Activated T-cell treated with anti-CD3 and anti-CD28 coated beads, Interleukin-2, amount 50 U/mL, for 4 hours (primary cell): ENCODE measurements at regions not wholly inside any gene's neighbourhood (a gene's known extent, or its start where the extent isn't known, plus 50 kb on each side); places are given as distances from the start of the nearest gene placed in this dataset.

ENCODE experiments used
- ATAC-seq, 2 donors: fragments of 200-7000 bp; cut with Tn5 transposase; one replicate each; pipeline ENCODE4 v1.10.0; 2021
- DNase-seq: peaks from one replicate; pipeline ENCODE4 v3.0.0-alpha.2; 2020
- H3K27me3 Mint-ChIP-seq: one replicate; pipeline ENCODE4 v1.8.0; 2021; ENCODE audit warnings: low read depth, mixed read lengths
- H3K36me3 Mint-ChIP-seq: one replicate; pipeline ENCODE4 v1.8.0; 2022; ENCODE audit warnings: mixed read lengths; ENCODE audit not compliant: insufficient read depth
- H3K4me1 Mint-ChIP-seq: one replicate; pipeline ENCODE4 v1.8.0; 2021; ENCODE audit warnings: low read depth, mixed read lengths
- H3K4me3 Mint-ChIP-seq: one replicate; pipeline ENCODE4 v1.8.0; 2021; ENCODE audit warnings: mild to moderate bottlenecking, moderate library complexity, mixed read lengths
- H3K9me3 Mint-ChIP-seq: one replicate; pipeline ENCODE4 v1.8.0; 2021; ENCODE audit warnings: mixed read lengths

DNA sequence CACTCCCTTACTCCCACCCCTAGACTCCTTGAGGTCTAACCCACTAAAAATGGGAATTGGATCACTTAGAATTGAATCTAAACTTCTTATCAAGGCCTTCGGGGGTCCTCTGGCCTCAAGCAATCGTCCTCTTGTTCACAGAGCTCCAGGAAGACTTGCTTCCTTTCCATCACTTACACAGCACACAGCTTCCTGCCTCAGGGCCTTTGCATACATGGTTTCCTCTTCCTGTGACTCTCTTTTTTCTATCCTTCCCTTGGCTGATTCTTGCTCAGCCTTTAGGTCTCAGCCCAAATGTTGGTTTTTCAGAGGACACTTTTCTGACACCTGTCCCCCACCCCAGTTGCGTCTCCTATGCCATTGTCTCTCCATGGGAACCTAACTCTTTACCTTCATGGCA is 50.0 kb upstream of the ALDH1B1 start:
- no peak for ATAC-seq
- Mint-ChIP-seq H3K9me3 (no peaks in the 10 kb centered on the region), H3K27me3 (peaks cover 3% of the 10 kb centered on the region), H3K4me1 (no peaks in the 10 kb centered on the region), H3K4me3 (no peak overlapping the region), H3K36me3 (no peaks in the 10 kb centered on the region)
- no peak for DNase-seq

DNA sequence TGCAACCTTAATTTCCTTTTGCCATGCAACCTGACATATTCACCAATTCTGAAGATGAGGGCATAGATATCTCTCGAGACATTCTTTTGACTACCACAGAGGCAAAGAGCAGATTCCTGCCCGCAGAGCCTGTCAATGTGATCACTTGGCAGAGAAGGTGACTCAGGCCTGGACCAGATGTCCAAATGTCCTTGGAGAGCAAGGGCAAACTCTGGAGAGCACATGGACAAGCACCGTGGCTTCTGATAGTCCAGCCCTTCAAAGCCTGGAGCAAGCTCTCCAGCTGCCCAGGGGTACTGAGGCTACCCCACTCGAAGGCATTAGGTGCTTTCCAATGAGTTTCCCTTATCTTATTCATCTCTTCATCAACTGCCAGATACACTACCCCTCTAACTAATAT is 50.4 kb upstream of the ALDH1B1 start:
- Mint-ChIP-seq H3K36me3 (no peaks in the 10 kb centered on the region), H3K4me3 (no peak overlapping the region), H3K4me1 (no peaks in the 10 kb centered on the region), H3K9me3 (no peaks in the 10 kb centered on the region), H3K27me3 (peaks cover 2% of the 10 kb centered on the region)
- no peak for ATAC-seq
- DNase-seq = no peak

DNA sequence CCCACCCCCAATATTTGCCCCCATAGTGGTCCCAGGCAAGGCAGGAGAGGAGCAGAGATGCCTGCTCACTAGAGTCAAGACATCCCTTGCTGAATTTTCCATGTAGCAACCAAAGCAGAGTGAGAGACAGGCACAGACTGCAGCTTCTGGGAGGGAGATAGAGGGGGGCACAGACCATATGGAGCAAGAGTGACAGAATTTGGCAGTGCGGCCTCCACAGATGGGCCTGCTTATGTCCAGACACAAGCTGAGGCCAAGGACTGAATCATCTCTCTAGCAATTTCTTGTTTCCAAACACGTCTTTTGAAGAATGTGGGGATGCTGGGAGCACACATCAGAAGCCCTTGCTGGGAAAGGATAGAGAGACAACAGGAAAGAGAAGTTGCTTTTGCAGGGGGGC is 53.0 kb upstream of the ALDH1B1 start:
- no peak for ATAC-seq
- Mint-ChIP-seq H3K27me3 (peaks cover 5% of the 10 kb centered on the region), H3K4me1 (no peaks in the 10 kb centered on the region), H3K36me3 (no peaks in the 10 kb centered on the region), H3K4me3 (no peak overlapping the region), H3K9me3 (no peaks in the 10 kb centered on the region)
- DNase-seq = no peak

DNA sequence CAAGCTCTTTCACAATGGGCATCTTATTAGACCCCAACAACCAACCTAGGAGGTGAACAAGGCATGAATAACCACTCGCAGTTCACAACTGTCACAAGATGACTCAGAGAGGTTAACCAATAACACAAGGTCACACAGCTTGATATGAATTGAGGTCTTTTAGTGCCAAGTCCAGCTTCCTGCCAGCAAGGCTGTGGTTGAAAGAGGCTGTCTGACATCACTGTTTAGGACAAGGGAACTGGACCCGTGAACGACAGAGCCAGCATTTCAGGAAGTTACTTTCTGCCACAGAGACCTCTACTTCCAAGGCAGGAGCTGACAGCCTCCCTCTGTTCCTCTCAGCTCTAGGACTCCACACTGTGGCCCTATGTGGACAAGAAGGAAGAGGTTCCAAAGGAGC is 53.4 kb upstream of the ALDH1B1 start:
- ATAC-seq = peak in 1 of 2 donors; percentile 48

DNA sequence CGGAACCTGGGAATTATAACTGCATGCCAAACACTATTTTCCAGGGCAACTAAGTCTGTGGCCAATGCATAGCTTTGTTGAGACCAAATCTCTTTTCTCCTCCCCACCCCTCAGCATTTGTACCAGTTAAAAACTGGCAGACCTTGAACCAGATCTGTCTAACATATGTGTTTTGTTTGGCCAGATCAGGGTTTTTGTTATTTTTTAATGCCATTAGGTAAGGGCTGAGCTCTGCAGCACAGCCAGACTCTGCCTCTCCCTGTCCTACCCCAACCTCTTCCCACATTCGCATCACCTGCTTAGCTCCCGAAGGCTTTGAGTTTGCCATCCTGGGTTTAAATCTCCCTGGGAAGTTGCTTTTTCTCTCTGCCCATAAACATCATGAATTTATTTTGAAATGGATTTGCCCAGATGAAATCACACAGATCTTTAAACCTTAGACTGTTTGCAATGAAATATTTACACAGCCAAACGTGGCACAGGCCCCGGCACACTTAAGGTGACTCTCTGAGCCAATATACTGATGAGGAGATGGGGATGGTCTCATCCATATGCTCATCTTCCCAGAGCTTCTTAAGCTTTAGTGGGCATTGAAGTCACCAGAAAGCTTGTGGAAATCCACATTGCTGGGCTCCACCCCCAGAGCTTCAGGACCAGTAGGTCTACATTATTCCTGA is 54.0 kb upstream of the ALDH1B1 start:
- no peak for DNase-seq
- peaks cover 5% of the 10 kb centered on the region for H3K27me3 Mint-ChIP-seq
- ATAC-seq = no peak
- no peak overlapping the region for H3K4me3 Mint-ChIP-seq
- no peaks in the 10 kb centered on the region for H3K4me1 Mint-ChIP-seq
- no peaks in the 10 kb centered on the region for H3K9me3 Mint-ChIP-seq
- H3K36me3 Mint-ChIP-seq = no peaks in the 10 kb centered on the region

More for the DNA sequence above, 53.4 kb upstream of the ALDH1B1 start:
- DNase-seq = no peak
- H3K4me3 Mint-ChIP-seq = no peak overlapping the region
- no peaks in the 10 kb centered on the region for H3K36me3 Mint-ChIP-seq
- no peaks in the 10 kb centered on the region for H3K4me1 Mint-ChIP-seq
- H3K27me3 Mint-ChIP-seq = peaks cover 5% of the 10 kb centered on the region
- no peaks in the 10 kb centered on the region for H3K9me3 Mint-ChIP-seq

DNA sequence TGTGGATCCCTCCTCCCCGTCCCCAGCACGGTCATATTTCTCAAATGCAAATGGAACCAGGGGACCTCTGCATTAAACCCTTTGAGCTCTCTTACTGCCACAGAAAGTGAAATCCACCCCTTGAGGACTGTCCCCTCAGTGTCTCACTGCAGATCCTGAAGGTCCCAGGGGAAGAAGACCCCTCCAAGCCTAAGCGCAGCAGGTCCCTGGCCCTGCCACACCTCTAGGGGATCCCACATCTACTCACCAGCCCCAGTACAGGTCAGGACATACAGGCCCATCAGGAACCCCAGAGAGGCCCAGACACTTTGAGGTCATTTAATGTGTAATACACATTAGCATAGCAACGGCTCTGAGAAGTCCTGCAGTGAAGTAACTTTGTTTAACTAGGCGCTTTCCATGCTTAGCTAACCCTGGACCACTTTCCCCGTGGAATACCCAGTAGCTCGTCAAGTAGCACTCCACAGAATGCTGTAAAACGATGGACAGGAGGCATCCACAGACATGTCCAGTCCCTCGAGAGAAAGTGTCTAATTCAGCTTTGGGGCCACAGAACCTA is 54.7 kb upstream of the ALDH1B1 start:
- H3K27me3 Mint-ChIP-seq = peaks cover 5% of the 10 kb centered on the region
- DNase-seq (no peak), ATAC-seq (no peak)
- H3K9me3 Mint-ChIP-seq = no peaks in the 10 kb centered on the region
- no peak overlapping the region for H3K4me3 Mint-ChIP-seq
- no peaks in the 10 kb centered on the region for H3K36me3 Mint-ChIP-seq
- H3K4me1 Mint-ChIP-seq = no peaks in the 10 kb centered on the region

DNA sequence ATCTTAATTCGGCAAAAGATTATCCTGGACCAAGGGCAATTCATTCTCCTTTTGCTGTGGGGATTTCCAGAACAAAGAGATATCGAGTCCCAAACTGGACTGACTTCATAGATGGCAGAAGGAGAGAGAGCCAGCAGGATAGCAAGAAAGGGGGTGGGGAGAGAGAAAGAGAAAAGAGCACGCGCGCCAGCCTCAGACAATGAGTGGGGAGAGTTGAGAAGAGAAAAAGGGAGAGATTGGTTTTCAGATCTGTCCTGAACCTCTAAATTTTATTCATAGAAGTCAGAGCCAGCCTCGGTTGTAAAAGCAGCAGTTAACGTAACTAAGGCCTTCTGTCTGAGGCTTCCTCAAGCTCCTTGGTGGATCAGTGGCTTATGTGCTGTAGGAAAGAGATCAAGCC is 55.3 kb upstream of the ALDH1B1 start:
- H3K4me3 Mint-ChIP-seq = no peak overlapping the region
- H3K36me3 Mint-ChIP-seq = no peaks in the 10 kb centered on the region
- H3K9me3 Mint-ChIP-seq = no peaks in the 10 kb centered on the region
- DNase-seq (no peak), ATAC-seq (no peak)
- H3K4me1 Mint-ChIP-seq = no peaks in the 10 kb centered on the region
- H3K27me3 Mint-ChIP-seq = peaks cover 5% of the 10 kb centered on the region

DNA sequence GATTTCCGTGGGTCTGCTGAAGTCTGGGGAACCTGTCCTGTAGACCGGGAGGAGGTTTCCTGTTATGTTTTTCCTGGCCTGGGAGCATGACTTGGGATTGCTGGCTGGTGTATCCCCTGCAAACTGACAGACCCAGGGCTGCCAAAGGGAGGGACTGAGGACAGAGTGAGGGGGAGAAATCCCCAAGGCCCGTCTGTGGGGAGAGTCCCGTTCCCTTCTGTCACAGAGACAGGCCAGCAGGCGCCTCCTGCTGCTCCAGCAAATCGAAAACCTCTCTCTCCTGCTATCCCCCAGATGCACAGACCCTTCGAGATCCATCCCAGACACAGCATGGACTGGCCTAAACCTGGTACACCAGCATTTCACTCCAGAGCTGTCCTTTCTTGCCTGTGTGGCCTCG is 56.2 kb upstream of the ALDH1B1 start:
- no peaks in the 10 kb centered on the region for H3K4me1 Mint-ChIP-seq

DNA sequence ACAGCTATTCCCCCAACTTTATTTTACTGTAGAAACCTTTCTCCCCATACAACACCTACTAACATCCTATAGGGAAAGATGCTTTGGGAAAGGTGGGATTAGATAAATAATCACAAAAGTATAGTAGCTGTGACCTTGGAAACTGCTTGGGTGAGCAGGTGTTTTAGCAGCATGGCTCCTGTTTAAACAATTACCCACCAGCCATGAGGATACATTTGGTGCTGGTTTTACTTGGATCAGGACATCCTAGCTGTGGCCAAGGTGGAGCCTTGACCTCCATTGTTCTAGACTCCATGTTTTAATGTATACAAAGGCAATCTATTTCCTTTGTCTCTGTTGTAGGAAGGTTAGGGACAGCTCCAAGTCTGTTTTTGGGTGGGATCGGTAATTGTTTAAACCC is 56.8 kb upstream of the ALDH1B1 start:
- Mint-ChIP-seq H3K4me3 (no peak overlapping the region), H3K9me3 (no peaks in the 10 kb centered on the region), H3K36me3 (no peaks in the 10 kb centered on the region), H3K4me1 (no peaks in the 10 kb centered on the region), H3K27me3 (peaks cover 5% of the 10 kb centered on the region)
- ATAC-seq (no peak), DNase-seq (no peak)

More for the DNA sequence above, 56.2 kb upstream of the ALDH1B1 start:
- no peak for DNase-seq
- no peaks in the 10 kb centered on the region for H3K36me3 Mint-ChIP-seq
- no peak overlapping the region for H3K4me3 Mint-ChIP-seq
- peaks cover 5% of the 10 kb centered on the region for H3K27me3 Mint-ChIP-seq
- no peak for ATAC-seq
- H3K9me3 Mint-ChIP-seq = no peaks in the 10 kb centered on the region

DNA sequence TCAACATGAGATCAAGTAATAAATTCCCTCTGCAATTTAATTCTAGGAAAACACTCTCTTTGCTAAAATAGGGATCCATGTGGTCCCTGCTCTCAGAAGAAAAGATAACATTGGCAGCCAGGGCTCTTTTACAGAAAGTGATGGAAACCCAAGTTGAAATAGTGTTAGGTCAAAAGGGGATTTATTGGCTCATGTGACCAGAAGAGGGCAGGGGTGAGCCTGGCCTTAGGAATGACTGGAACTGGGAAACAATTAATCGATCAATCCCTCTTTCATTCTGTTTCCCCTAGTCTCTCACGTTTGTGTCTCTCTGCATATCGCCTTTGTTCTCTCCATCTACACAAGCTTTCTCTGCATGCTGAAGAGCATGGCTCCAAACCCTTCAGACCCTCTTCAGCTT is 58.3 kb upstream of the ALDH1B1 start:
- H3K27me3 Mint-ChIP-seq = peaks cover 5% of the 10 kb centered on the region
- H3K4me1 Mint-ChIP-seq = no peaks in the 10 kb centered on the region
- no peak for ATAC-seq
- no peak for DNase-seq
- H3K36me3 Mint-ChIP-seq = no peaks in the 10 kb centered on the region
- no peaks in the 10 kb centered on the region for H3K9me3 Mint-ChIP-seq
- no peak overlapping the region for H3K4me3 Mint-ChIP-seq

DNA sequence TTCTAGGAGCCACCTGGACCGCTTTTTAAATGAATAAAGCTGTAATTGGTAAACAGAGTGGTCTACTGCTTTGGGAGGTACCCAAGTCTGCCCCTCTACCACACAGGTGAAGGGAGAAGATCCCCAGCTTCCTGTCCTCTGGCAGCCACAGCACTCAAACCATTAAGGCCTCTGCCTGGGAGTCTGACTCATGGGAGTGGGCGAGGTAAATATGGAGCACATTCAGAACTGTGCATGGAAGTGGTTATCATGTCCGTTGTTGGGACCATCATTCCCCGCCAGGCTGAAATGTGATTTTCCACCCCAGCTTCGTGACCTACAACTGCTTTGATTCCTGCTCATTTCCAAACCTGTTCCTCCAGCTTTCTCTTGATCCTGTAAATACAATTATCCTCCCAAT is 59.5 kb upstream of the ALDH1B1 start:
- ATAC-seq (no peak), DNase-seq (no peak)
- Mint-ChIP-seq H3K27me3 (peaks cover 5% of the 10 kb centered on the region), H3K4me3 (no peak overlapping the region), H3K4me1 (no peaks in the 10 kb centered on the region), H3K9me3 (no peaks in the 10 kb centered on the region), H3K36me3 (no peaks in the 10 kb centered on the region)

DNA sequence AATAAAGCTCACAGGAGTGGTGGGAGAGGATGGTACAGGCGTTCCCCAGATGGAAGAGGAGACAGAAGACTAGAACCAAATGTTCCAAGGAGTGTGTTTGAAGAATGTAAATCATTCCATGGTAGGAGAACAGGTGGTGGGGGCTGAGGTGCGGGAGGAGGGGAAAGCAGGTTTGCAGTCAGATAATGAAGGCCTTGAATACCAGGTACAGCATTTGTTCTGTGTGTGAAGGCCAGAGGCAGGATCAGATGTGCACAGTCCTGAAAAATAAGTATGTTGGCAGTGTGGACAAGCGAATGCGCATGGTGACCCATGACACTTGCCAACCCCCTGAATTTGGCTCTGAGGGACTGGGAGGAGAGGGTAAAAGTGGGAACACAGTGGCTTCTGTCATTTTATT is 59.9 kb upstream of the ALDH1B1 start:
- Mint-ChIP-seq H3K27me3 (peaks cover 5% of the 10 kb centered on the region), H3K4me3 (no peak overlapping the region), H3K4me1 (no peaks in the 10 kb centered on the region), H3K36me3 (no peaks in the 10 kb centered on the region), H3K9me3 (no peaks in the 10 kb centered on the region)
- DNase-seq (no peak), ATAC-seq (no peak)

DNA sequence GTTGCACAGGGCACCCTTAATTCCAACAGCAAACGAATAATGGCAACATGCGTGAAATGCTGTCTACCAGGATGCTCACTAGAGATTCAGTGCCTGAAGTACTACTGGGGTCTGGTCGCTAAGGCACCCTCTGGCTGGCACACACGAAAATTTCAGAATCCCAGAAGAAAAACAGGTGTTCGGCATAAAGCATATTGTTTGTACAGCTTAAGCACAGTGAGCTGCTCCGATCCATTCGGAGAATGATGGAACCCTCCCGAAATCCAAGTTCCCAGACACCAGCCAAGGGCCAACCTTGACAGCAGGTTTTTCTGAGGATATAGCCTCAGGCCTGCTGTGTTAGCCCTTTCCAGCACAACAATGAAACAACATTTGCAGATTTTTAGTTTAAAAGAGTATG is 61.4 kb upstream of the ALDH1B1 start:
- no peak overlapping the region for H3K4me3 Mint-ChIP-seq
- DNase-seq (no peak), ATAC-seq (no peak)
- H3K9me3 Mint-ChIP-seq = no peaks in the 10 kb centered on the region
- H3K4me1 Mint-ChIP-seq = no peaks in the 10 kb centered on the region
- H3K27me3 Mint-ChIP-seq = peaks cover 5% of the 10 kb centered on the region
- H3K36me3 Mint-ChIP-seq = no peaks in the 10 kb centered on the region

DNA sequence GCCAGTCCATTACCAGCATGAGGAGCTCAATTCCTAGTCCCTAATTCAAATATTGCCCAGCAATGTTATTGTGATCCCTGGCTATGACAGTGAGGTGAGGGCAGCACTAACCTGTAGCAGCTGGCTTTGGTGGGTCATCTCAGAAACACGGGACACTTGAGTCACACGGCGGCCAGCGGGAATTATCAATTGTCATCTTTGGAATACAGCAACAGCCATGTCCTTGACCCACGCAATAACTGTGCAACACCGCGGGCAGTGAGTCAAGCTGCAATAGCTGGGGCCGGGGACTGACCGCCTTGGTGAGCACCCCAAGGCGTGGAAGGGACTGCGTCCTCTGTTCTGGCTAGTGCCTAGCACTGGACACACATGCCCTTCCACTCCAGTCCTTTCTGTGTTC is 62.5 kb upstream of the ALDH1B1 start:
- Mint-ChIP-seq H3K4me1 (no peaks in the 10 kb centered on the region), H3K4me3 (no peak overlapping the region), H3K27me3 (peaks cover 5% of the 10 kb centered on the region), H3K9me3 (no peaks in the 10 kb centered on the region), H3K36me3 (no peaks in the 10 kb centered on the region)
- DNase-seq = no peak
- ATAC-seq = no peak

DNA sequence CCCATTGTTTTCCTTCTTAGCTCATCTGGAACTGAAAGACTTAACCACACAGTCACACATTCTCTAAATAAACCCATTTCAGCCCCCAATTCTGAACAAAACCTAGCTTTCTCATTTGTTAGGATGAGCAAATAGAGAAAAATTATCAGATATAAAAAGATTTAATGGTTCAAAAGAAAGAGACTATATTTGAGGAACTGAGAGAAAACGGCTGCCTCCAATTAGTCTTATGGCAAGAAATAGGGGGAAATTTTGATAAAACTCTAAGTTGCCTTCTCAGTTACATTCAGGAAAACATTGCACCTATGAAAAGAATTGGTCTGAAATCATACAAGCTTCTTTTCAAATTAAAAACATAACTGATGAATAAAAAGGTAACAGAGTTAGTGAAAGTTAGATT is 63.7 kb upstream of the ALDH1B1 start:
- Mint-ChIP-seq H3K36me3 (no peaks in the 10 kb centered on the region), H3K27me3 (peaks cover 5% of the 10 kb centered on the region), H3K4me3 (no peak overlapping the region), H3K4me1 (no peaks in the 10 kb centered on the region), H3K9me3 (no peaks in the 10 kb centered on the region)
- ATAC-seq (no peak), DNase-seq (no peak)
